H1 (cell line): ENCODE measurements at regions not wholly inside any gene's neighbourhood (a gene's known extent, or its start where the extent isn't known, plus 50 kb on each side); places are given as distances from the start of the nearest gene placed in this dataset.

Source experiments
- CHD1 ChIP-seq: IDR thresholded peaks from 2 replicates; pipeline ENCODE4 v1.6.1; 2012; ENCODE audit warnings: low read depth, low read length, improper control_type of control experiment
- CTBP2 ChIP-seq: IDR thresholded peaks from 2 replicates; pipeline ENCODE4 v1.7.0; 2011; ENCODE audit warnings: borderline replicate concordance, mild to moderate bottlenecking, moderate library complexity, mixed read lengths, low read length; ENCODE audit not compliant: insufficient read depth, insufficient read length
- CTCF ChIP-seq, 3 experiments: IDR thresholded peaks; 1 replicate in 2 of 3; 2 replicates in 1 of 3; pipeline versions ENCODE4 v1.5.1 to v1.6.1; 2011; ENCODE audit warnings: low read length in 3 of 3, mild to moderate bottlenecking in 3 of 3, inconsistent platforms in 2 of 3, low read depth in 1 of 3, moderate library complexity in 1 of 3; ENCODE audit not compliant: insufficient read depth in 1 of 3; ENCODE audit errors: control extremely low read depth in 1 of 3
- RNF2 ChIP-seq: fragments of 200-900, 300-1000 bp; sonication (generic); IDR thresholded peaks from 2 replicates; pipeline ENCODE4 v1.7.1; 2016; ENCODE audit warnings: borderline replicate concordance, low read depth, mild to moderate bottlenecking, antibody characterized with exemption, low read length; ENCODE audit not compliant: poor library complexity, severe bottlenecking; ENCODE audit errors: missing control alignments

GRCh38 chr10:120162471-120162870 is 269.9 kb downstream of the SEC23IP start (continued):
- TF ChIP-seq CTCF (IDR thresholded peaks at IDR 0.05; ENCODE audit: control extremely low read depth in 1 of 3, insufficient read depth in 1 of 3, low read depth in 1 of 3, low read length in 3 of 3) (no peak), RNF2 (no peak), CHD1 (no peak), CTBP2 (no peak)
